HG02852 (cell line): ENCODE measurements at regions not wholly inside any gene's neighbourhood (a gene's known extent, or its start where the extent isn't known, plus 50 kb on each side); places are given as distances from the start of the nearest gene placed in this dataset.
"Not testable (repeated sequence)": the region's sequence is repeated elsewhere in the genome, so short reads cannot be mapped to it uniquely, and the experiment has no call there.

Experiments used
- ATAC-seq: cut with Tn5 transposase; IDR thresholded peaks from one replicate; pipeline ENCODE4 v1.9.1; 2021; ENCODE audit warnings: mild to moderate bottlenecking, moderate library complexity; ENCODE audit not compliant: unreplicated experiment

DNA sequence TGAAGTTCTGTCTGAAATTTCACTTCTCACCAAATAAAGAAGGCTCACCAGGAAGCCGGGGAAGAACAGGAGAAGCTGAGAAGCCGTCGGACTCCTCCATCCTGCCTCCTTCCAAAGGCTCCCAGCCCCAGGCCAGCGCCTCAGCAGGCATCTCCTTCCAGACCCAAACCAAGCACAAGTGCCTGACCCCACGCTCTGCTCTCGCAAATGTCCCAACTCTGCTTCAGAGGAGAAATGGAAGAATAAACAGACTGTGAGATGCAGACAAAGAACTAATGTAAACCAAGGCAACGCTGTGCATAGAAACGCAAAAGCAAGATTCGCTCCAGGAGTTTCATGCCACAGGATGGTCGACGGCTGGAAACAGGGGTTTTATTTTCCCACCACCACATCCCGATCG, 100.3 kb upstream of the EXOC2 start:
- no peak for ATAC-seq

DNA sequence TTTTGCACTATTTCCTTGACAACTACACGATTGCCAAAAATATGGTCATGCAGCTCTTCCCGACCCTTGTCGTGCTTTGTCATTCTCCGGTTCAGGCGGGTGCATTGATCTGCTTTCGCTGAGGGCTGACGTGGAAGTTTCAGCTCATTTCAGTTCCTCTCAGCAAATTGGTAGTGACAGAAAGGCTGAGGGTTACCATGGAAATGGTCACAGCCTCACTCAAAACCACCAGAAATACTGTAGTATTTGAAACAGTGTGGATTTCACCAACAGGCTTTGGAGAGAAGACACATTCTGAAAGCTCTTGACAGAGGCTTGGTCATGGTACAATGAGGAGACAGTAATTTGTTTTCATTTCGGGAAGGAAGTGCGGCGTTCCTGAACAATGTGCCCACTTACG, 99.7 kb upstream of the EXOC2 start:
- no peak for ATAC-seq

DNA sequence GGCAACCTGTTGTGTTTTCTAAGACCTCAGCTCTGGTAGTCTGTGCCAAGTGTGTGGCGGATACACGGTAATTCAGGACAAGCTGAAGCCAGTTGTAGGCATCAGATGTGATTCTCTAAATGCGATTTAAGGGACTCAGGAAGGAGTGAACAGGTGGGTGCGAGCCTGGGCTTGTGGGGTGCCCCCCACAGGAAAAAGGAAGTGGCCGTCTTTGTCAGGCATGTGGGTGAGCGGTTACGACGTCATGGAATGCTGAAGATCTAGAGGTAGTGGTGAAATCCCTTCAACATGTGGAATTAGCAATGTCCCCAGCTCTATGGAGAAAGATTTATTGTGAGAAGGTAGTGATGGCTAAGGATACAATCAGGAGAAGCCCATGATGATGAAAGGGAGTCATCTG, 95.1 kb upstream of the EXOC2 start:
- ATAC-seq = no peak

DNA sequence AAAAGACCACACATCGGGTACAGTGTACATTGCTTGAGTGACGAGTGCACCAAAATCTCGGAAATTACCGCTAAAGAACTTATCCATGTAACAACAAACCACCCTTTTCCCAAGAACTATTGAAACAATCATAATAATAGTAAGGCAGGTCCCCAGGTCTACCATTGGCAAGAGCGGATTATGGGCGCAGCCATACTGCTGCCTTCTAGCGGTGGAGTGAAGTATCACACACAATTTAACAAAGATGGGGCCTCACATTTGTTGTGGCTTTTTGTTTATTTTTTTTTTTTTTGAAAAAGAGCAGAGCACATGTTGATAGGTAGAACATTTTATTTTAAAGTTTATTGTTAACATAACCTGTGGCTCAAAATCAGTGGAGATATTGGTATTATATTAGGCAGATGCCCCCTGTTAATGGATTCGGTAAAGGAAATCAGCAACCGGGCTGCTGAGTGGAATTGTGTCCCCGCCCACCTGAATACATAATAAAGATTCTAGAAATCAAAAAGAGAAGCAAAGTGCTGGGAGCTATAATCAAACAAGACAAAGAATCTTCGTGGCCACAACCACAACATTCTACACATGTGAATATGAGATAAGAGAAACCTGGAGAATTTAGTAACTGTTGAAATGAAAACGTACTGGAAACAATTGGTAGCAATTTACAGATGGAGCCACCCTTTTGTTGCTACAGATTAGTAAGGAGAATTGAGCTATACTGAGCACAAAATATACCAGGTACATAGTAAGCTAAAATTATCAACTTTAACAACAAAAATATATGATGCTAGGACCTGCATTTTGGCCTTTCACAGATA, 94.2 kb upstream of the EXOC2 start:
- ATAC-seq = no peak

DNA sequence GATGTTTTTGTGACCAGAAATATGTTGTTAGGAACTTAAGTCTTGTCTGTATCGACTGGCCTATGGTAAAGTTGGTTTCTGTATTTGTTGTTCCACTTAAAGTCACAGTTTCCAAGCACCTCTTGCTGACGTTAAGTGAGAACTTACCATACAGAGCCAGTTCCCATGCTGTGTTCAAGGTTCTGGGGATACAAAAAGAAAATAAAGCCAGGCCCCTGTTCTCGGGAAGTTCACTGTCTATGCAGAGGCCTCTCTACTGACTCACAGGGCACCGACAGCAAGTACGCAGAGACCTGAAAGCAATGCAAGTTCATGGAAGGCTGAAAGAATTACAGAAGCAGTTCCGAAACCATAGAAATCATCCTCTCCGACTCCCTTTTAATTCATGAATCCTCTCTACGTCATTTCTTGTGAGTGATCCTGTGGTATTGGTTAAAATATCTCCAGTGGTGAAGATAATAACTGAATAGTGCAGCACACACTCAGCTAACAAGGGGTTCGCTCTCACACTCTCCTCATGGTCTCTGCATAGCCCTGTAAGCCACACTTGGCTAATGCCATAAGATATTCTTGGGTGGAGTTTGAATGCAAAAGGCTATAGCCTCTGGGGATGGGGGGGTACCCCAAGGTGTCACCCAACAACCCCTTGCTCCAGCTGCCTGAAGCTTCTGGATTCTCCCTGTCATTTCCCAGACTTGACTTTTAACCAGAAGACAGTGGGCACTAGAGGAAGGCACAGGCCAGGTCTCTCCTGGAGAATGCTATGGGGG, 91.2 kb upstream of the EXOC2 start:
- no peak for ATAC-seq

DNA sequence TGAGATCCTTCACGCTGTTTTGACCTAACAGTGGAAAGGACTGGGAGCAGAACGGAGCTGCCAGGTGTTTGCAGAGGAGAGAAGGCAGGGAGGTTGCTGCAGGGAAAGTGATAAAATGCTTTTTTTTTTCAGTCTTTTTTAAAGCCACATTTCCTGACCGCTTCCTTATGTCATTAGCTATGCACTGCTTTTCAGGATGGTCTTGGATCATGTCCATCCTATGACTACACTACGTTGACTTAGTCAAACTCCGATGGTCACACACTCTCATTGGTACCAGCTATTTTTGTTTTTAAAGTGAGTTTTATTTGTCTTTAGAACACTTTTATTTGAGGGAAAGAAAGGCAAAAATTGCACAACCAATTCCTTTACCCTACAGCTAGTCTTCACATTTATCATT, 89.2 kb upstream of the EXOC2 start:
- ATAC-seq = no peak

DNA sequence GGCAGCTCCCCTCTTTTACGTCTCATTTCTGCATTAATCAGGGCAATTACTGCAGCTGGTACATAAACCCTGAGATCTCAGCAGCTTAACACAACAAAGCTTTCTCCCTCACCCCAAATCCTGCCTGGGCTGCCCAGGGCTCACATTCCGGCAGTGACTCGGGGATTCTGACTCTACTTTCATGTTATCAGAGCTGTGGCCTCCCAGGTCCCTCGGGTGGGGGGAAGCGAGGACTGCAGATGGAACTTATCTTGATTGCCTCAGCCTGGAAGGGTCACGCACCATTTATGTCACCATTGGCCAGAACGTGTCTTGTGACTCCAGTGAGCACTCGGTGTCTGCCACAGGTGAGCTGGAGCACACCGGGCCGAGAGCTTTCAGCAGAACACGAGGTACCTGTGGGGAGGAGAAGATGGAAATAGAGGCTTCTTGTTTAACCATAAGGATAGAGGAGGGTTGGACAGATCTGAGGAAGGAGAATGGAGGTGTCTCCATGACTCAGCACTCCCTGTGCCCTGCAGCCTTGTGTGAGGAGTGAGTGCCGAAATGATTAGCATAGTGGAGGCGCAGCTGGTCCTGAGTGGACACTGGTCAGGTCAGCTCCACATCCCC, 88.5 kb upstream of the EXOC2 start:
- ATAC-seq = no peak

DNA sequence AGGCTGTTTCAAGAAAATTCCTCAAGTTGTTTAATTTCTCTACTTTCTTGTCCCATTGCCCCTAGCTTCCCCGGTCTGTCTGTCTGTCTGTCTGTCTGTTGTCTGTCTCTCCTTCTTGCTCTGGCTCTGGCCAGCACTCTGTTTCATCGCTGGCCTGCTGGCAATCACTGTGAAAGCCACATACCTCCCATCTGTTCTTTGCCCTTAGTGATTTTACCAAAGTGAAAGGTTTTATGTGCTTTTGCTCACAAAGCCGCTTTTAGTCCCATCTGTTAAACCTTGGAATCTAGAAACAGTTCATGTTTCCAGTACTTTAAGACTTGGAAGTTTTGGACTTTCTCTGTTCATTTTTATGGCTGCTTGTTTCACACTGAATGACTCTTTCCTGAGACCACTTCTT, 87.8 kb upstream of the EXOC2 start:
- no peak for ATAC-seq

DNA sequence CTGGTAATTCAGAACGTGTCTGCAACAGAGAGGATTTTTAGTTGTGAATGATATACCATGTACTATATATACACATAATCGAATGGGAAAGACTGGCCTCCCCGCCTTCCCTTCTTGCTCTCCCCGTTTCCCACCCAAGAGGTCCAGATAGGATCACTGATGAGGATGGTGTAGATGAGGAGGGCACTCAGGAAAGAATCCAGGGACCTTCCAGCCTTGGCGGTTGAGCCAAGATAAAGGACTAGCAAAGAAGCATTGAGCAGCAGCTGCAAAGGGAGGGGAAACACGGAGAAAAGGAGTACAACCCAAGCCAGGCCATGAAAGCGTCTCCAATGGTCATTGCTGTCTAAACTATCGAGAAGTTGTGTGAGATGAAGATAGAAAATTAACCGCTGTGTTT, 84.0 kb upstream of the EXOC2 start:
- no peak for ATAC-seq

DNA sequence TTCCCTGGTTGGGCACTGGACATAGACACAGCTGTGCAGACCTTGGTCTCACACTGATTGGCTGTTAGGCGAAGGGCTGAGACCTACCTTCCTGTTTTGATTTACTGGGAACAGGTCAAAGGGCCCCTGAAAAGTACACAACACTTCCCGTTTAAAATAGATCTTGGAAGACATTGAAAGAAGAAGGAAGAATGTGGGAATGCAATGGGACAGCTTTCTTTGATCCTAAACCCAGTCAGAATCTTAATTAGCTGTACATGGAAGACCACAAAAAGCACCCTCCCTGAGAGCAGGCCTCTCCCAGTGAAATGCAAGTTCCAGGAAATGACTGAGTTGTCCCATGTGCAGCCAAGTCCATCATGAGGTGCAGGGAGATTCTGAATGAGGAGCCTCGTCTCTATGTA, 83.6 kb upstream of the EXOC2 start:
- no peak for ATAC-seq

DNA sequence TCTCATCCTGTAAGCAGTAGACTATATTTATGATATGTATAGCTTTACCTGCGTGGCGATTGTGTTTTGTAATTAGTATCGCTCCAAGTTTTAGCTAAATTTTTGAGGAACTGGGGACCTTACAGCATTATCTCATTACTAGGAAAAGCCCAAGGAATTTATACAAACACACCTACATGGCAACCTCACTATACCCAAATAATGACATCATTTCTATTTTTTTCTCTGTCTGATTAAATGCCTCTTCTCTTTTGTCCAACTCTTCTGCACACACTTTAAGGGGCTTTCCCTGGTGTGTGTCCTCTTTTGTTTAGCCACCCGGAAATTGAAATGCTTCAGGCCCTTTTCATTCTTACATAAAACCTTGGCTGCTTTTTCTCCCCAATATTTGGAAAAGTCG, 82.9 kb upstream of the EXOC2 start:
- no peak for ATAC-seq

DNA sequence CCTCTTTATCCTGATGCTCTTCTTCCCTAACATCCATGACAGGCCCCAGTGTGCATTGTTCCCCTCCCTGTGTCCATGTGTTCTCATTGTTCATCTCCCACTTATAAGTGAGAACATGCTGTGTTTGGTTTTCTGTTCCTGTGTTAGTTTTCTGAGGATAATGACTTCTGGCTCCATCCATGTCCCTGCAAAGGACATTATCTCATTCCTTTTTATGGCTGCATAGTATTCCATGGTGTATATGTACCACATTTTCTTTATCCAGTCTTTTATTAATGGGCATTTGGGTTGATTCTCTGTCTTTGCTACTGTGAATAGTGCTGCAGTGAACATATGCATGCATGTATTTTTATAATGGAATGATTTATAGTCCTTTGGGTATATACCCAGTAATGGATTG, 78.7 kb upstream of the EXOC2 start:
- not testable (repeated sequence) for ATAC-seq

DNA sequence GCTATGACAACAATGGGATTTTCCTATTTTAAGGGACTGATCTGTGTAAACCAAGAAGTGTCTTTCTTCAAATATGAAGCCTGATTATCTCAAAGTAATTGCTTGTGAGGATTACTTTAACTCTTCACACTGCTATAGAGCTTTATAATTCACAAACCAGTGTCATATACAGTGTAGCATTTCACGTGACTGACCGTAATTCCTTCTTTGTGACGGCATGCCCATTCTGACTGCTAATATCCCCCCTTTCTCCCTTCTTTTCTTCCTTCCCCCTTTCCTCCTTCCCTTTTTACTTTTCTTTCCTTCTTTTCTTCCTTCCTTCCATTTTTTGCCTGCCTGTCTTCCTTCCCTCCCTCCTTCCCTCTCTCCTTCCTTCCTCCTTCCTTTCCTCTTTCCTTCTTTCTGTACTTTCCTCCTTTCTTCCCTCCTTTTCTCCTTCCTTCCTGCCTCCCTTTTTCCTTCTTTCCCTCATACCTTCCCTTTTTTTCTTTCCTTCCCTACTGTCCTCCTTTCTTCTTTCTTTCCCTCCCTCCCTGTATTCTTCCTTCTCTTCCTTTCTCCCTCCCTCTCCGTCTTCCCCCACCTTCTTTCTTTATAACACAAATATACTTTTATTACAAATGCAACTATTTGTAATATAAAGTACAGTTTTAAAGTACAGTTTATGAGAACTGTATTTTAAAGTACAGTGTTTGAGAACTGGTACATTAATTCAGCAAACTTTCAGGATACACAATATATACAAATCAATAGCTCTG, 75.0 kb upstream of the EXOC2 start:
- no peak for ATAC-seq

DNA sequence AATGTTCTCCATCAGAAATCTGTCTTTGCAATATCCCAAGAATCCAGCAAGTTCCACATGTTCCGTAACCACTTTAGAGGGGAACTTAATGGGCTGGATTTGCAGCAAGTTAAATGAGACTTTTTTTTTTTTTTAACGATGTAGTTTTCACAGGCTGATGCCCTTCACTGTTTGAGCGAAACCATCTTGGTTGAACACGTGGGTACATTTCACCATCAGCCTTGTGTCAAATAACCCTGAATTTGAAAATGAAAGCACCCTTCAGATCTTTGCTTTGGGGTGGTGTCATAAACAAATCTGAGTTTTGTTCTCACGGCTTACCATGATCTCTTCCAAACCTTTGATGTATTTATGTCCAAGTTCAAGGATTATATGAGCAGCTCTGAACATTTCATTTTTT, 73.7 kb upstream of the EXOC2 start:
- ATAC-seq = no peak

DNA sequence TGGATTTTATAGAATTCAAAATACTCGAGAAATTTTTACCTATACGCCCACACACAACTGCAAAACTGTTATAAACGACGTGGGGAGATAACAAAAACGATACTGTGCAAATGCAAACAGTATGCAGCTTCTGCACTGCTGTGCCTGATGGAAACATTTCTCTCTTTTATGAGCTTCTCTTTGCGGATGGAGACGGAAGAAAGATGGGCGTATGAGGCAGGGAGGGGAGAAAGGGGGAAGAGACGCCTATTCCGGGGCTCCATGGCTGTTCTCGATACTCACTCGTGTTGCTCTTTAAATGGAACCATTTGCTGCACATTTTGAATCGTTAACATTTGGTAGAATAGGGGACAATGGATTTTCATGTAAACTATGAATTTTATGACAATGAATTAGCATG, 69.1 kb upstream of the EXOC2 start:
- no peak for ATAC-seq

DNA sequence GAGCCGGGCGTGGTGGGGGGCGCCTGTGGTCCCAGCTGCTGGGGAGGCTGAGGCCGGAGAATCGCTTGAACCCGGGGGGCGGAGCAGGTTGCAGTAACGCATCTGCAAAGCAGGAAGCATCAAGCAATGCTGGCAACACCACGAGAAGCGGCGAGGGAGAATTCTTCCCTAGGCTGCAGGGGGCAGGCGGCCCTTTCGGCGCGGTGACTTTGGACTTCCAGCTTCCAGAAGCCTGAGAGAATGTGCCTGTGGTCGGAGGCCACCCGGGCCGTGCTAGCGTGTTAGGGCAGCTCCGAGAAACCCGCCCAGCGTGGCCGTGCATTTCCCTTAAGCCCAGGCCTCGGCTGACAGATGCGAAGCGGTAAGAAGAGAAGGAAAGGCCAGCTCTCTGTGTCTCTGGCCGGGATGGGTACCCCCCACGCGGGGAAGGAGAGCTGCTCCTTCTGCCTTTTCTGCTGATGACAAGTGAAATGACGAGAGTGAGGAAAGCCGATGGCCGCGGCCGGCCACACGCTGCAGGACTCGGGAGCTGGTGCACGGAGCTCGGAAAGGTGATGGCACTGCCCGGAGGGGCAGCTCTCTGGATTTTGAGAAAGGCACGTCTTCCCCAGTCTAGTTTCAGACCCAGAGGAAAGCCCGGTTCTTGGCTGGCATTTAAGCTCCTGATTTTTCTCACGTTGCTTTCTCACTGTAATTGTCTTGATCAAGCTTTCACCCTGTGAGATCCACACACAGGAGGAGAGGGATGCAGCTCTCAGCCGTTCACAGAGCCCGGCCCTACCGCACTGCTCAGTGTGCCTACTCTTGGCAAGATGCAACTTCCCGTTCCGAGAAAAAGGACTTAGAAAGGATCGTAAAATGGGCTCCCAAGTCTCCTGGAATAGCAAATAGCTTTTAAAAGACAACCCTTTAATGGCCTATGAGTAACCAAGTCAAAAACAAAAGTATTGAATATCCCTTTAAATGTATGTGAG, 68.3 kb upstream of the EXOC2 start:
- no peak for ATAC-seq

DNA sequence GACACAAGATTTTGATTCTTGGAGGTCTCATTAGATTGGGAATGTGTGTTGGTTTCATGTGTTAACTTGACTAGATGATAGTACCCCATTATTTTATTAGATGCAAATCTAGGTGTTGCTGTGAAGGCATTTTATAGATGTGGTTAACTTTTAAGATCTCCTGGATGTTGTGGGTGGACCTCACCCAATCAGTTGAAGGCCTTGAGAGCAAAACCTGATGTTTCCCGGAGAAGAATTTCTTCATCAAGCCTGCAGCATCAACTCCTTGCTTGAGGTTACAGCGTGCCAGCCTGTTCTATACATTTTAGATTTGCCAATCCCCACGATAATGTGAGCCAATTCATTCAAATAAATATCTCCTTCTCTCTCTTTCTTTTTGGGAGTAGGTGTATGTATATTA, 66.8 kb upstream of the EXOC2 start:
- ATAC-seq = no peak

DNA sequence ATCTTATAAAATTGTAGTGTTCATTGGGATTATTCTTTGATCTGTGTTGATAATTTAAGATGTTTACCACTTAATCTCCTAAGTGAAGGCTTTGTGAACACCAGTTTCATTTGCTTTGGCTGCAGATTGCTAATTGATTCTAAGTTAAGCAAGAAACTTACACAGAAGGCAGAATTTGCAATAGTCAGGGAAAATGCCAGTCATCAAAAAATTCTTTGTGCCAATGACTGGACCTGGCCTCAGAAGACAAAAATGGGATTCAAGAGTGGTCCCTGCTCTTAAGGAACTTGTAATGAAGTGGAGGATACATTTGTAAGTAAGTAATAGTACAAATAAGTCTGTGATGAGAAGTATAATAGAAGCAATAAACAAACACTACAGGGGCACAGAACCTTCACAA, 63.3 kb upstream of the EXOC2 start:
- no peak for ATAC-seq

DNA sequence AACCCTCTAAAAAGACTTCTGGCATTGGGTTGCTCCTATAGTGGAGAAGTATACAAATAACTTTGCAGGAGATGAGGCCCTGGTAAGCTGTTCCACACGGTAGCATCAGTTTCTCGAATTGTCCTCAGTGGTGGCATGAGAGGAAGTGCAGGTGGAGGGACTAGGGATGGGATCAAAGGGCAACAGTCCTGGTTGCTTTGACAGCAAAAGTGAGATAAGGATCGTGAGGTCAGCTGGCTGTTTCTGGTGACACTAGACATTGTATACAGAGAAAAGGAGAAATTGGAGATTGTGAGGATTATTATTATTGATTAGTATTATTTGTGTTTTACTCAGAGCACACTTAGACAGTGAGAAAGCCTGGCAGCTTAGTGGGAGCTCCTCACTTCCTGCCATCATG, 61.3 kb upstream of the EXOC2 start:
- no peak for ATAC-seq

DNA sequence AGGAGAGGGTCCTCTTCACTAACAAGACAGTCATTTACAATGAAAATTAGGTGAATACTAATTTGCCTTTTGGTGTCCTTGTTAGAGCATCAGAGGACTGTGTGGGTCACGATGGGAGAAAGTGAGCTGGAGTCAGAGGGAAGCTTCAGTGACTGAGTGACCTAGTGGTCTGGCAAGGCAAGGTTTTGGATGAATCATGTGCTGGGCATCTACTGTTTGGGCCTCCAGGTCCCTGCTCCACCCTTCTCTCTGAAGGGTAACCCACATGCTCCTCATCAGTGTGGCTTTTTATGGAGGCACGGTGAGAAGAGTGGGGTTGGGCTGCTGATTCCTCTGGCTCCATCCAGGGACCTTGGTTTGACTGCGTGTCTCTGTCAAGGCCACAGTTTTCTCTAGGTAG, 60.5 kb upstream of the EXOC2 start:
- no peak for ATAC-seq
